H1 (cell line): ENCODE measurements at regions not wholly inside any gene's neighbourhood (a gene's known extent, or its start where the extent isn't known, plus 50 kb on each side); places are given as distances from the start of the nearest gene placed in this dataset.

Source experiments
- E2F6 ChIP-seq: IDR thresholded peaks from 2 replicates; pipeline ENCODE4 v1.6.1; 2012; ENCODE audit warnings: inconsistent platforms
- EGR1 ChIP-seq: IDR thresholded peaks from 2 replicates; pipeline ENCODE4 v1.6.1; 2011; ENCODE audit warnings: low read depth, low read length, borderline replicate concordance
- HDAC2 ChIP-seq, 2 experiments: fragments of 300-600 bp in 1 of 2; sonication (generic) in 1 of 2; IDR thresholded peaks; 2 replicates each; pipeline ENCODE4 v1.6.1; 2011 to 2012; ENCODE audit warnings: low read depth in 2 of 2, low read length in 2 of 2, mild to moderate bottlenecking in 2 of 2, moderate library complexity in 2 of 2, borderline replicate concordance in 1 of 2, inconsistent platforms in 1 of 2
- MAFK ChIP-seq: IDR thresholded peaks from 2 replicates; pipeline ENCODE4 v1.6.1; 2012; ENCODE audit warnings: low read depth, mild to moderate bottlenecking, improper control_type of control experiment, low read length
- POLR2A ChIP-seq, 2 experiments: IDR thresholded peaks; 1 replicate in 1 of 2; 2 replicates in 1 of 2; pipeline ENCODE4 v1.6.1; 2011; ENCODE audit warnings: low read depth in 2 of 2, low read length in 2 of 2, mild to moderate bottlenecking in 2 of 2; ENCODE audit errors: control extremely low read depth in 1 of 2
- TEAD4 ChIP-seq: IDR thresholded peaks from 2 replicates; pipeline ENCODE4 v1.6.1; 2012; ENCODE audit warnings: low read depth, low read length, inconsistent platforms, mixed read lengths

DNA sequence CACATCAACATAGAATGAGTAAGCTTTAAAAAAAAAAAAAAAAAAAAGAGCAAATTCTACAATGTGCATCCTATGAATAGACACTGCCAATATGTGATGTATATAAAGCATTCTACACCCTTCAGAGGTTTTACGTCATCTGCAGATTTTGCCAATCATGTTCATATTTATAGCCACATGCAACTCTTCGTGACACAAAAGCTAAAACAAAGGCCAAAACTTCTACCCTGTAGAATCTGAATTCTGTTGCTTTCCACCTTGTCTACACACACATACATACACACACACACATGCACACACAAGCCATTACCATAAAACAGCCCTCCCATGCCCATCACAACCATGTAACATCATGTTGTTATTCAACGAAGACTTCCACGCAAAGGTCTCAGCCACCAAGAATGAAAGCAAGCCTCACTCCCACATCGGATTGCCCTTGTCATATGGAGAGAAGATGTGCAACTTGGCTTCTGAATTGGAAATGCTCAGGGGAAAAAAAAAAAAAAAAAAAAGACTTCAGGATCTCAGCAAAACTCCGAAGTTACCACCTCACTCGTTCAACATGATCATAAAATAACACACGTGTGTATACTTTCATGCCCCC, 479.4 kb upstream of the JARID2 start (continued):
- TF ChIP-seq E2F6 = no peak
- TF ChIP-seq TEAD4 = no peak
- no peak for TF ChIP-seq EGR1
- no peak for TF ChIP-seq HDAC2 (IDR thresholded peaks at IDR 0.05; ENCODE audit: borderline replicate concordance in 1 of 2, low read depth in 2 of 2, low read length in 2 of 2)
- no peak for TF ChIP-seq POLR2A (IDR thresholded peaks at IDR 0.05; ENCODE audit: control extremely low read depth in 1 of 2, low read depth in 2 of 2, low read length in 2 of 2)
- no peak for TF ChIP-seq MAFK
